Thyroid gland (tissue), 4 donors: ENCODE measurements at regions not wholly inside any gene's neighbourhood (a gene's known extent, or its start where the extent isn't known, plus 50 kb on each side); places are given as distances from the start of the nearest gene placed in this dataset.

ENCODE experiments used
- DNase-seq, 2 donors: peaks; one replicate each; pipeline ENCODE4 v3.0.0-alpha.2; 2019
- H3K27ac ChIP-seq, 3 donors: fragments of 200-600 bp; sonication (generic); 1 replicate in 2 of 3; 2 replicates in 1 of 3; pipeline ENCODE4 v1.5.1; 2016 to 2019; ENCODE audit warnings: mild to moderate bottlenecking in 1 of 3, moderate library complexity in 1 of 3
- H3K27me3 ChIP-seq: fragments of 200-600 bp; sonication (generic); one replicate; pipeline ENCODE4 v1.5.1; 2019
- H3K36me3 ChIP-seq, 2 donors: fragments of 200-600 bp; sonication (generic); one replicate each; pipeline ENCODE4 v1.5.1; 2016 to 2019
- H3K4me1 ChIP-seq, 2 donors: fragments of 200-600 bp; sonication (generic); one replicate each; pipeline ENCODE4 v1.5.1; 2017 to 2019
- H3K4me3 ChIP-seq, 3 donors: fragments of 200-600 bp; sonication (generic); replicated peaks in 1 of 3; 1 replicate in 2 of 3; 2 replicates in 1 of 3; pipeline ENCODE4 v1.5.1; 2016; ENCODE audit warnings: mild to moderate bottlenecking in 1 of 3
- H3K9me3 ChIP-seq: fragments of 200-600 bp; sonication (generic); one replicate; pipeline ENCODE4 v1.5.1; 2017
- CTCF ChIP-seq, 6 experiments: fragments of 200-600 bp in 3 of 6; fragments of 450-650 bp in 3 of 6; sonication (generic) in 3 of 6; IDR thresholded peaks; one replicate each; pipeline ENCODE4 v1.5.1; 2016 to 2019; ENCODE audit warnings: antibody characterized with exemption in 6 of 6, mild to moderate bottlenecking in 2 of 6, inconsistent platforms in 1 of 6, moderate library complexity in 1 of 6
- POLR2A ChIP-seq, 2 donors: fragments of 450-650 bp; IDR thresholded peaks; one replicate each; pipeline ENCODE4 v1.6.1; 2017; ENCODE audit warnings: antibody characterized with exemption in 2 of 2, mild to moderate bottlenecking in 2 of 2, moderate library complexity in 1 of 2
- WGBS, 2 donors: methylation state at CpG; one replicate each; pipeline ENCODE4 v1.1.5; 2017; 5-methylcytosine and 5-hydroxymethylcytosine counted together
- intact Hi-C: fragments of 100-400 bp; cut with DNase I; formaldehyde crosslinking; loops from one replicate; pipeline ENCODE4 v1.15.1; 2023

DNA sequence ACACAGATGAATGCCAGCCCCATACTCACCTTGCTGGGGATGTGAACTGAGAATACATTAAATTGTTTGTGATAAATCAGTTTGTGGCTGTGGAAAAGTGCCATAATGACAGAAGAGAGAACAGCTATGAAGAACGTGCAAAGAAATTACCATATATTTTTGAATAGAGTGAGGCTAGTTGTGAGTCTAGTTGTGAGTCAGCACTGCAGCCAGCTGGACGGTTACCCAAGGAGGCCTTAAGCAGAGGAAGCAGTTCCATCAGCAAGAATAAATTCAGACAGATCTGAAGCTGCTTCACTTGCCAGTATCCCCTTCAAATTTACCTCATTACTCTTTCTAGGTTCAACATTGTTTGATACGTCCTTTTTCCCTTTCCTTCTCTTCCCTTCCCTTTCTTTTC, 446.0 kb downstream of the MTRR start:
- WGBS, 2 donors, result 62 to 70% methylated on average over 3 of the region's 3 CpGs

DNA sequence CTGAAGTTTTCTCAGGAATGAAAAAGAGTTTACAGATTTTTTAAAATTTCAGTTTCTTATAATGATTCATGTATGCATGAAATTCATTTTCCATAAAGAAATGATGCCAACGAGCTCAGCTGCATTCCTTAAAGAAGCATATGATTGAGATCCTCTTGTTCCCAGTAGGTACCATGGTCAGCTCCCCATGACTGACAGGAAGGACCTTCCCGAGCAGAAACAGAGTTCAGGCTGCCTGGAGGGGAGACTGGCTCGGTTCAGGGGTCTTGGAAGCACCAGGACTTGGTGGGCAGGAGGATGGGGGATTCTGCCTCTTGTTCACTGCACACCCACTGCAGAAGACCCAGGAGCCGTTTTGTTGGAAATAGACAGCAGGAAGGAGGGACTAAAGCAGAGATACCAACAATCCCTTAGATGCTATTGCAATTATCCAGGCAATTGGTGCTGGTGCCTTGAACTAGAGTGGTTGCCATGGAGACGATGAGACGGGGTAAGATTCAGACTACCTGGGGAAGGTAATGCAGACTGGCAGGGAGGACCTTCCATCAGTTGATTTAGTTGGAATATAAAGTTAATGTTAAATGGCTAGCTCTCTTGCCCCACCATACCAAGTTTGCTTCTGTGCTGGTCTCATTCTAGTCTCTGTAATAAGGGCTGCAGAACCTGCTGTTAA, 447.8 kb downstream of the MTRR start:
- no peak for TF ChIP-seq CTCF (IDR thresholded peaks at IDR 0.05)
- TF ChIP-seq POLR2A (IDR thresholded peaks at IDR 0.05), result no peak
- Histone ChIP-seq H3K36me3 (no peaks in the 10 kb centered on the region), H3K4me3 (no peak overlapping the region), H3K27me3 (no peaks in the 10 kb centered on the region), H3K27ac (no peak overlapping the region), H3K4me1 (no peaks in the 10 kb centered on the region), H3K9me3 (no peaks in the 10 kb centered on the region)
- intact Hi-C loops, result no loop called here
- no peak for DNase-seq
- WGBS, 2 donors, result 39 to 40% methylated on average over 6 of the region's 6 CpGs

More for the DNA sequence above, 446.0 kb downstream of the MTRR start:
- TF ChIP-seq POLR2A (IDR thresholded peaks at IDR 0.05) (no peak), CTCF (IDR thresholded peaks at IDR 0.05) (no peak)
- no peaks in the 10 kb centered on the region for H3K27me3 ChIP-seq
- H3K36me3 ChIP-seq, result no peaks in the 10 kb centered on the region
- DNase-seq, result no peak
- no peaks in the 10 kb centered on the region for H3K9me3 ChIP-seq
- no peak overlapping the region for H3K27ac ChIP-seq
- H3K4me3 ChIP-seq, result no peak overlapping the region
- intact Hi-C loops, result no loop called here
- H3K4me1 ChIP-seq, result no peaks in the 10 kb centered on the region

GRCh38 chr5:8317335-8317734, 448.4 kb downstream of the MTRR start:
- H3K27ac ChIP-seq, result no peak overlapping the region
- TF ChIP-seq CTCF (IDR thresholded peaks at IDR 0.05) (no peak), POLR2A (IDR thresholded peaks at IDR 0.05) (no peak)
- no peaks in the 10 kb centered on the region for H3K27me3 ChIP-seq
- no peaks in the 10 kb centered on the region for H3K4me1 ChIP-seq
- intact Hi-C loops, result no loop called here
- no peaks in the 10 kb centered on the region for H3K36me3 ChIP-seq
- no peaks in the 10 kb centered on the region for H3K9me3 ChIP-seq
- 91 to 93% methylated on average over 6 of the region's 6 CpGs for WGBS, 2 donors
- DNase-seq, result no peak
- H3K4me3 ChIP-seq, result no peak overlapping the region

DNA sequence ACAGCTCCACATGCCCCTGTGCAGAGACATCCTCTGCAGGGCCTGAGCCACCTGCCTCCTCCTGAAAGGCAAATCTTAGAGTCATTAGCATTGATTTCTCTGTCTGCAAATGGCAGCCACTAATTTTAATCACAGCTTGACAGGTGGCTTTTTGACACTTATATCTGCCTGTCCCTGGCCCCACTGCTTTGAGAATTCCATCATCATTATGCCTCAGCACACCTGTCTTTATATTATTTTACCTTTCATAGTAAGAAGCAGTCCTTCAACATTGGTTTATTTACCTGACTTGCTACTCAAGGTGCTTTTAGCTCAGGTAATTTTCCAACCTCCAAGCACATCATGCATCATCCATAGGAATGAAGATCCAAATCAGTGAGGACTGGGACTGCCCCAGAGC, 451.3 kb downstream of the MTRR start:
- H3K27ac ChIP-seq, result no peak overlapping the region
- DNase-seq, result no peak
- no peaks in the 10 kb centered on the region for H3K9me3 ChIP-seq
- TF ChIP-seq CTCF (IDR thresholded peaks at IDR 0.05) (no peak), POLR2A (IDR thresholded peaks at IDR 0.05) (no peak)
- no peaks in the 10 kb centered on the region for H3K36me3 ChIP-seq
- no peaks in the 10 kb centered on the region for H3K4me1 ChIP-seq
- H3K27me3 ChIP-seq, result no peaks in the 10 kb centered on the region
- intact Hi-C loops, result no loop called here
- no peak overlapping the region for H3K4me3 ChIP-seq

- no peak for DNase-seq
- Histone ChIP-seq H3K36me3 (no peaks in the 10 kb centered on the region), H3K27ac (no peak overlapping the region), H3K9me3 (no peaks in the 10 kb centered on the region), H3K27me3 (no peaks in the 10 kb centered on the region), H3K4me1 (no peaks in the 10 kb centered on the region), H3K4me3 (no peak overlapping the region)
- no peak for TF ChIP-seq CTCF (IDR thresholded peaks at IDR 0.05)
- no peak for TF ChIP-seq POLR2A (IDR thresholded peaks at IDR 0.05)
- WGBS, 2 donors, result 87 to 88% methylated on average over 1 of the region's 1 CpG
- intact Hi-C loops, result no loop called here
These were observed 452.3 kb downstream of the MTRR start for GRCh38 chr5:8321272-8321671.
